CD4-positive, alpha-beta T cell treated with Interferon alpha-2 for 1 hour (primary cell): ENCODE measurements at regions not wholly inside any gene's neighbourhood (a gene's known extent, or its start where the extent isn't known, plus 50 kb on each side); places are given as distances from the start of the nearest gene placed in this dataset.
A peak's percentile ranks its signal among the peaks of the same experiment; 100 is the strongest.

Experiments used
- DNase-seq, 2 donors: peaks; one replicate each; pipeline ENCODE4 v3.0.0-alpha.2; 2020 to 2022

DNA sequence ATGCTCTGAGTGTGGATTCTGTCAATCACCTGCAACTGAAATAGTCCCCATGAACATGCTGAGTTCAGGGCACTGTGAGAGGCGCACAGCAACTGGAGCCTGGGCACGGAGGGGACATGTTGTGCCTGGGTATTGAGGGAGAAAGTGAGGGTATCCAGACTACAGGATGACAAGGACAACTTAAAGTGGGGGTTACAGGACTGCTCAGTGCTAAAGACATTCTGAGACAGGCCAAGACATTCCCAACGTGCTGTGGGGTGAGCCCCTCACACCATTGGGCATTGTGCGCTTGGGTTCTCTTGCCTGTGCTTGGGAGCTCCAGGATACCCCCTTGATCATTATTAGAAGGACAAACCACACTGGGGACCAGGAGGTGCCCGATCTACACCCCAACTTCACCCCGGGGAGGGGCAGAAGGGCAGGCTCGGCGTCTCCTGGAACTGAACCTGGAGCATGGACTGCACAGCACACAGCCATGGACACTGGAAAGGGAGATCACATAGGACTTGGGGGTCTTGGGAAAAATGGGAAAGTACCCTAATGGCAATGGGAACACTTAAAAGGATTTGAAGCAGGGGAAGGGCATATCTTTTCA, 72.5 kb upstream of the HDAC4 start:
- no peak for DNase-seq

GRCh38 chr2:239472235-239472775, 71.5 kb upstream of the HDAC4 start:
- DNase-seq: no peak

DNA sequence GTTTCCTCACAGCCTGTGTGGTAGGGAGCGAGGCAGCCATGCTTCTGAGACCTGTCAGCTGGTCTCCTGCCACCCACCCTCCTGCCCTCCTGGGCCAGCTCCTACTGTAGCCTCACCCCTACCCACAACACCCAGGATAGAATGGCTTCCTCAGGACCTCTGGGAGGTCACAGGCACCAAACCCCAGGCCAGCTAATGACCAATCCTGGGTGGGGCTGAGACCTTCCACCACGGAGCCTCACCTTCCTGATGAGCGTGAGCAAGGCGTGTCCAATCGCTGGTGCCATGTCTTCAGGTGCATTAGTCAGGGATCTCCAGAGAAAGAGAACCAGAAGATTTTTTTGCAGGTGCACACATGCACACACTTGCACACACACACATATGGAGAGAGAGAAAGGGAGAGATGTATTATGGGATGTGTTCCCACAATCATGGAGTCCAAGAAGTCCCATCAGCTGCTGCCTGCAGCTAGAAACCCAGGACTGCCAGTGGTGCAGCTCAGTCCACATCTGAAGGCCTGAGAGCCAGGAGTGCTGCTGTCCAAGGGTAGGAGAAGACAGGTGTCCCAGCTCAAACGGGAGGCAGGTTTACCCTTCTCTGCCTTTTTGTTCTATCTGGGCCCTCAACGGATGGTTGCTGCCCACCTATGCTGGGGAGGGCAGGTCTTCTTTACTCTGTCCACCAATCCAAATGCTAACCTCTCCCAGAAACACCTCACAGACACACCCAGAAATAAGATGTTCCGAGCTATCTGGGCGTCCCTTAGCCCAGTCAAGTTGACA, 70.4 kb upstream of the HDAC4 start:
- DNase-seq: no peak

DNA sequence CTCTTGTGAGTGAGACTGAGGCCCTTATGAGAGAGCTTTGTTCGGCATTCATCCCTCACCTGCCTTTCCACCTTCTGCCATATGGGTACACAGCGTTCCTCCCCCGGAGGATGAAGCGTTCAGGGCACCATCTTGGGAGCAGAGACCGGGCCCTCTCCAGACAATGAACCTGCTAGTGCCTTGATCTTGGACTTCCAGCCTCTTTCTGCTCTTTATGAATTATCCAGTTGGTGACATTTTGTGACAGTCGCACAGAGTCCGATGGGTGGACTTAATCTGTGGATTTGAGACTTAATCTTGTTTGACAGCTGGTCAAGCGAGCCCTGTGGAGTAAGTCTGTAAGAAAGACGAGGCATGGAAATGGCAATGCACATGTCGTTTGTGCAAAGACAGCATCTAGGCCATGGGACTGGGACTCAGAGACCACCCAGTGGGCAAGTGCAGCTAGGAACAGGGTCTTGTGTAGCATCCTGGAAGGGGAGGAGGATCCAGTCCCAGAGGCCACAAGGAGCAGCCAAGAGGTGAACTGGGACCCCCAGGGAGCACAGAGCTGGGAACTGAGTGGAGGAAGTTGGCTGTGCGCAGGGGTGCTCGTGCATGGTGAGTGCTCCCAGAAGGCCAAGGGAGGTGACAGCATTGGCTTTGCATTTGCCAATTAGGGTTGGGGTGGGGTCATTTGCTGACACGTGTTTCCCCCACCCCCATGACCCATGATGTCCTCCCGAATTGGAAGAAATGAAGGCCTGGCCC, 69.5 kb upstream of the HDAC4 start:
- DNase-seq: no peak

GRCh38 chr2:239469106-239469960, 68.5 kb upstream of the HDAC4 start:
- no peak for DNase-seq

DNA sequence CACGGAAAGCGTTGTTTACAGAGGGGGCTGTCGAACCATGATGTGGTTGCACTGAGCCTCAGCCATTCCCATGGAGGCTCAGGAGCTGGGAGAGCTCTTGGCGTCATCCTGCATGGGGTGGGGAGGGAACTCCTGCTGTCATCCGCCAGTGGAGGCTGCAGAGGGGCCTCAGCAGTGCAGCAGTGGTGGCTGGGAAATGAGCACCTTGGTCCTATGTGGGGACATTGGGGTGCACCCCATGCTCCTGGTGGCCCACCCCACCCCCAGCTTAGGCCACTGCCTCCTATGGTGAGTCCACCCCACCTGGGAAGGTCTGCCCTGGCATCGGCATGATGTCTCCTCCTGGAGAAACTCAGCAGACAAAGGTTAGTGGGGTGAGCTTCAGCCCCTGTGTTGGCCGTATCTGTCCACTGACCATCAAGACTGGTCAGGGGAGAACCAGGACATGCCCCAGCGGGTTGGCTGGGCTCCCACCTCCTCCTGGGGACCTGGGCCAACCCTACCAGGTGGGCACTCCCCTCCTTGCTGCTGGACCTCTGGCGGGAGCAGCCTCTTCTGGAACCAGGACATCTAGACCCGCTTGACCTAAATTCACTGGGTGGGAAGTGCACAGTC, 67.8 kb upstream of the HDAC4 start:
- no peak for DNase-seq

GRCh38 chr2:239467956-239468490, 67.2 kb upstream of the HDAC4 start:
- DNase-seq: no peak

DNA sequence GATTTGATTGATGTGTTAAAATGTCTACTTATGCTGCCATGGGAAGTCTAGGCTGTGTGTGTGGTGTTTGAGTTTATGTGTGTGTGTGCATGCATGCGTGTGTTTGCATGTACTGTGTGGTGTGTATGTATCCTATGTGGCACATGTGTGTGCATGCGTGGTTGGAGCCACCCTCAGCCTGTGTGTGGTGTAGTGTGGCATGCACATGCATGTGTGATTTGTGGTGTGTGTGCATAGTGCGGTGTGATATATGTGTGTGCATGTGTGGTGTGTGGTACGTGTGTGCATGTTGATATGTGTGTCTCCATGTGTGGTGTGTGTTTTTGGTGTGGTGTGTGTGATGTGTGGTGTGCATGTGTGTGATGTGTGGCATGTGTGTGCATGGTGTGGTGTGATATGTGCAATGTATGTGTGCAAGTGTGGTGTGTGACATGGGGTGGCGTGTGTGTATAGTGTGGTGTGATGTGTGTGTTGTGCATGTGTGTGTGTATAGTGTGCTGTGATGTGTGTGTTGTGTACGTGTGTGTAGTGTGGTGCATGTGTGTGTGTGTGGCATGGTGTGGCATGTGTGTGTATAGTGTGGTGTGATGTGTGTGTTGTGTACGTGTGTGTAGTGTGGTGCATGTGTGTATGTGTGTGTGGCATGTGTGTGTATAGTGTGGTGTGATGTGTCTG, 66.6 kb upstream of the HDAC4 start:
- no peak for DNase-seq

DNA sequence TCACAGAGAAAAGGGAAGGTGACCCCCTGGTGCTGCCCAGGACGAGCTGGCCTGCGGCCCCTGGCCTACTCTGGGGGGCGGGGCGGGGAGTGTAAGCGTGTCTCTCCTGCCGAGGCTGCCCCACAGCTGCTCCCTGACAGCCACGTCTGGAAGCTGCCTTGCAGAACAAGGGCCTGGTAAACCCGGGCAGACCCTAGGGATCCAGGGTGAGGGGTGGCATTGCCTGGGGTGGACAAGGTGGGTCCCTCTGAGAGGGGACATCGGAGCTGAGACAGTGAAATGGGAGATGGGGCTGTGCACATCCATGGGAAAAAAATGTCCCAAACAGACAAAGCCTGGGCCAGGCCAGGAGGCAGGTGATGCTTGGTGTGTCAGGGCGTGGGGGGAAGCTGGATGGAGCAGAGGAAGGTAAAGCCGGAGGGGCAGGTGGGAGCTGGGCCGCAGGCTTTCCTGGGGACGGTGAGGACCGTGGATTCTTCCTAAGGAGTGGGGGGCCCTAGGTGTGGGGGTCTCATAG, 66.0 kb upstream of the HDAC4 start:
- no peak for DNase-seq

DNA sequence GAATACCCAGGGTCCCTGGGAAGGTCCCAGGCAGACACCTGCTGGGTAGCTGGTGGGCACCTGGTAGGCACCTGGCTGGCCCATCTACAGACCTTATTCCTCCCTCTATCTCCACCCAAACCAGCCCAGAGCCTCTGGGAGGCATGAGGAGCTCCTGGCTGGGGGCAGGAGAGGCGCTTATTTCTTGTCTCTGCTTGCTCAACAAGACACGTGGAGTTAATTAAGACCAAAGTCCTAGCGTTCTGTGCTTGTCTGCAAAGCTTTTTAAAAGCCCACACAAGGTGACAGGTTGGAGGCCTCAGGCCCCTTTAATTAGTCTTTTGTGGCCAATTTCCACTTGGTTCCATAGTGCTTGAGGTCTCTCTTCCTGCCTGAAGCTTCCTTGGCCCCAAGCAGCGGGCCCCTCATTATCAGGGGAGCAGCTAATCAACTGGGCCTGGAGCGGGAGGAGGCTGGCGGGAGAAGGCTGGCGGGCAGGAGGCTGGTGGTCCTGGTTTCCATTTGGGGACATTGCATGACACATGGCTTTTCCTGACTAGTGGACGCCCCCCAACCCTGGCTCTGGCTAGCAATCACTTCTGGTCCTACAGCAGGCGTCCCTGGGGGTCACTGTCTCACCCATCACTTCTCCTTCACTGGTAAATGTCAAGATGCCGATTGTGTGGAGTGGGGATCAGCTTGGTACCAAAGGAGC, 65.4 kb upstream of the HDAC4 start:
- no peak for DNase-seq

DNA sequence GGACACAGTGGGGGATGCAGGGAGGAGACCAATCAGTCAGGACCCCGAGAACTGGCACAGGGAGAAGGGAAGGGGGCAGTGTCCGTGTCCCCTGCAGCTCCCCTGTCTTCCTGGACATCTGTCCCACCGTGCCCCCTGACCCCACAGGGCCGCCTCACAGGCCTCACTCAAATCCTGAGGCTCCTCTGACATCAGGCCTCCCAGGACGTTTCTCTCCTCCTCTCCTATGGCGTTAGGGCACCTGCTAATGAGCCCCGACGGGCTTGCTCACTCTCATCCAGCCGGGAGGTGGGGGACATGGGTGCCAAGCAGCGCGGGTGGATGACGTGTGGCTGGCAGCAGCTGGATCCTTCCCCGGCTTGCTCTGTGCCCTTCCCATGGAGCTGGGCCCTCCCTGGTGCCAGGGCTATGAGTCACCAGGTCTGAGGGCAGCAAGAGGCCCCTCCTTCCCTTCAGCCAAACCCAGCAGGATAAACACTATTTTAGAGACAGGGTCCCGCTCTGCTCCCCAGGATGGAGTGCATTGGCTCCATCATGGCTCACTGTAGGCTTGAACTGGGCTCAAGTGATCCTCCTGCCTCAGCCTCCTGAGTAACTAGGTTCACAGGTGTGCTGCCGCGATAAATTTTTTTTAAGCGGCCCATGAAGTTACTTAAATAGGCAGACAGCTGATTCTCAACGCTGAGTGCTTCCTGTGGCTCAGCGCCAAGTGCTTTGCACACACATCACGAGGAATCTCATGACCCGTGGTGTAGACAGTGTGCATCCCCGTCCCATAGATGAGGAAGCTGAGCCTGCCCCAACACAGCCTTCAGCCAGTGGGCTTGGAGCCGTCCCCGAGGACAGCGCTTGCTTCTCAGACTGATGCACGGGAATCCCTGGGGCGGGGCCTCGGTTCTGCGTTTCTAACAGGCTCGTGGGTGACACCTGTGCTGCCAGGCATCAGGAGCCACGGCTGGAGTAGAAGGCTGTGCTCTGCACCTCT, 64.5 kb upstream of the HDAC4 start:
- peak; percentile 3 to 75 for DNase-seq

GRCh38 chr2:239464166-239465016, 63.6 kb upstream of the HDAC4 start:
- DNase-seq: no peak

GRCh38 chr2:239463541-239464165, 62.8 kb upstream of the HDAC4 start:
- DNase-seq: no peak

- DNase-seq: no peak
Observed at GRCh38 chr2:239462671-239463506, 62.1 kb upstream of the HDAC4 start.

DNA sequence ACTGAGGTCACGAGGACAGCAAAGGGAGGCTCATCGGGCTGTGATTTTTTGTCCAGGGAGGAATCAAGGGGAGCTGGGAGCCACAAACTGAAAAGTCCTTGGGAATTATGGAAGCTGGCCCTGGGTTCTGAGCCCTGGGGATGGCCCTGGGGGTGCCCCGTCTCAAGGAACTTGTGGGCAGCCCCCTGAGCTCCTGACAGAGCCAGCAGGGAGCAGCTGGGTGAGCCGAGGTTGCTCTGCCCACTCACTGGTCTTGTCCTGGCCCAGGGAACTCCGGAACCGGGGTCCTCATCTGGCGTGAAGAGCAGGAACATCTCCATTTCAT, 61.3 kb upstream of the HDAC4 start:
- DNase-seq: no peak

GRCh38 chr2:239461291-239462190, 60.7 kb upstream of the HDAC4 start:
- DNase-seq: no peak
